ENCODE measurements at regions not wholly inside any gene's neighbourhood (a gene's known extent, or its start where the extent isn't known, plus 50 kb on each side); places are given as distances from the start of the nearest gene placed in this dataset.

- no peak for DNase-seq (ENCODE audit: low read depth)
Measured at GRCh38 chr2:60158262-60158661, 395.2 kb downstream of the BCL11A start.

- no peak for DNase-seq (ENCODE audit: low read depth)
Measured at GRCh38 chr2:60157283-60157682, 396.2 kb downstream of the BCL11A start.

GRCh38 chr2:60154142-60154541 lies 399.3 kb downstream of the BCL11A start:
- no peak for DNase-seq (ENCODE audit: low read depth)

DNA sequence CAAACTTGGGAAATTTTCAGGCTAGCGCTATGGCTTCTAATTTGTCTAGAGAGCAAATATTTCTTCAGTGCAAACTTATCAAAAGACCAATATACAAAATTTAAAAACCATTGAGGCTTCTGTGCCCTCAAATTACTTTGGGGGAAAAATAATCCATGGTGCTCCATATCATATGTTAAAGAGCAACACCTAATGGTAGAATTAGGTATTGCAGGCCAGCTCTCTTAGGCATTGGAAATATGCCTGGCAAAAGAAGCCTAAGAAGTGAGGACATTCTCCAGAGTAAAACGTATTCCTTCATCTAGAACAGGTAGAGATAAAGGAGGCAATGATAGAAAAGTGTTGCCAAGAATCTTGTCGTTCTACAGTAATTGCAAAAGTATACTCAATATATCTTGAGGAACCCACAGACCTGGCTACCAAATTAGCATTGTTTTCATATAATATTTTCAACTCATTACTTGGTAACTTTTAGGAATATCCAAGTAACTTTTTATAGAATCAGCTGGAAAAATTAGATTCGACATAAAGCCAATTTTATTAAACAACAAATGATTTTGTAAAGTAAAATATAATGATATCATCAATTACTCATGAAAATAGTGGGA lies 401.1 kb downstream of the BCL11A start:
- DNase-seq (ENCODE audit: low read depth): peak; percentile 40

DNA sequence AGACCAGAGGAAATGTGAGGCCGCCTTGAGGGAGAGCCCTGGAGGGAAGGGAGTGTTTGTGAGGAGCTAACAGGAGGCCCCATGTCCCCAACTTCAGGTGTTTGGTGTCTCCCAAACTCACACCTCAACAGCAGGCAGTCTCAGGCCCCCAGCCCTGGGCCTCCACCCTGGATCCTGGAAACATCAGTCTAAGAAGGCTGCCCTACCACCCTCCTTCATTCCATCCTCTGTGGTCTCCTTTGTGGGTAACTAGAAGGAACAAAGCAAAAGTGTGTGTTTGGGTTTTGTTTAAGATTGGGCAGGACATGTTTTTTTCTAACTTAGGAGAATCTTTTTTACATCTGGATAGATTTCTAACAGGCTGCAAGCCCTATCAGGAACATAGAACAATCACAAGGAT lies 404.3 kb downstream of the BCL11A start:
- DNase-seq (ENCODE audit: low read depth): no peak

- no peak for DNase-seq (ENCODE audit: low read depth)
Measured at GRCh38 chr2:60148716-60149115, 404.7 kb downstream of the BCL11A start.

GRCh38 chr2:60140185-60140584 lies 413.3 kb downstream of the BCL11A start:
- DNase-seq (ENCODE audit: low read depth): no peak

DNA sequence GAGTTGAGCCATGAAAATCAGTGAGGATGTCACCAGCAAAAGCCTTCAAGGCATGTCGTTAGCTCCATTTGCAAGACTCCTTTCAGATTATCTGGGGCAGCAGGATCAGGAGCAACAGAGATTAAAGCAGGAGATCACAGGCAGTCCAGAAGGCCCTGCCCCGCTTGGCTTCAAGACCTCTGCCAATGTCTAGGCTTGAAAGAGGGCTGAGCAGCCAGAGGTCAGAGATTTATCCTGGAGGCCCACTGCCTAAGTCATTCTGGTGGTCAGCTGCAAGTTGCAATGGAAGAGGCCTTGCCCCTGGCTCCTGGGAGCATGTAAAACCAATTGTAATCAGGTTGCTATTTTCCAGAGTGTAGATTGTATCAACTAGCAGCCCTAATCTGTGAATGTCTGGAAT lies 416.5 kb downstream of the BCL11A start:
- DNase-seq (ENCODE audit: low read depth): no peak

DNA sequence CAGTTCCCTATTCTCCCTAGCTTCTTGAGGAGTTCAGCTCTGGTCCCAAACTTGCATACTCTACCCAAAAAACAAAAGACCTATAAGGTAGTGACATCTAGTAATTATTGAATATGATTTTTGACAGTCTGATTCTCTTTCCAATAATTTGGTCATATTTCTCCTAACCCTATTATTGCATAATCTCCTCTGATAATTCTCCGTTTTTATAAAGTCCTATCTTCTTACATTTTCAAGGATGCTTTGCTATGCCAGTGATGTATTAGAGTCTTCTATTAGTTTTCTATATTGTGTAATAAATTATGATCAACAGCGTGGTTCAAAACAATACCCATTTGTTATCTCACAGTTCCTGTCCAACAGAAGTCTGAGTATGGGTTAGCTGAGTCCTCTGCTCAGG lies 426.3 kb downstream of the BCL11A start:
- DNase-seq (ENCODE audit: low read depth): no peak

DNA sequence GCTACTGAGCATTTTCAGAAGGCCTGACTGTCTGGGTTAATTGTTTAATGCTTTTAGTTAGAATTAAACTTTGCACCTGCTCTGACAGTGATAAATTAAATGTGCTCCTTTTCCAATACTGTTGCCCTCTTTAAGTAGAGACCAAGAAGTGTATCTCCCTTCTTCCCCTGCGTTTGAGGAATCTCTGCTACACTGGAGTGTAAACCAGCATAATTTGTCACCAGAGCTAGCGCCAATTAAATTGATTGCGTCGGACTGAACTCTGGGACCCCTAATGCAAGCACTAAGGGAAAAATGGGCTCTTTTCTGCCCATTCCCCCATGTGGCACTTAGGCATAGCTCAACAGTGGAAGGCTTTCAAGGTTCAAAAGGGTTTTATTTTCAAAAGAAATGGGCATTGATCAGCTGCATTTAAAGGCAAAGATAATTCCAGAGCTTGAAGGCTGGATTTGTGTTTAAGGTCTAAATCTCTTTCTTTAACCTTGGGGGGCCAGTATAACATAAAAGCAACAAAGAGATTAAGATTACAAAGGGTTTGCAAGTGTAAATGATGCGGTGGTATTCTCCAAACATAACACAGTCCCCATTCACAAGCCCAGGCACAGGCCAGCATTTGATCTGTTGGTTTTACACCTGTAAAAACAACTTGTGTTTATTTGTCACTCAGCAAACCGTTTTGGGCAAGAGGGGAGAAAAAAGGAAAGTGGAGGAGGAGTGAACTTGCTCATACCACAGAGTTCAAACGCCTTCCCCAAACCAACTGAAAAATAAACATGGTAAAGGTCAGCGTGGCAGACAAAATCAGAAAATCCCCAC lies 427.6 kb downstream of the BCL11A start:
- DNase-seq (ENCODE audit: low read depth): no peak

- DNase-seq (ENCODE audit: low read depth): no peak
Measured at GRCh38 chr2:60119778-60120177, 433.7 kb downstream of the BCL11A start.

DNA sequence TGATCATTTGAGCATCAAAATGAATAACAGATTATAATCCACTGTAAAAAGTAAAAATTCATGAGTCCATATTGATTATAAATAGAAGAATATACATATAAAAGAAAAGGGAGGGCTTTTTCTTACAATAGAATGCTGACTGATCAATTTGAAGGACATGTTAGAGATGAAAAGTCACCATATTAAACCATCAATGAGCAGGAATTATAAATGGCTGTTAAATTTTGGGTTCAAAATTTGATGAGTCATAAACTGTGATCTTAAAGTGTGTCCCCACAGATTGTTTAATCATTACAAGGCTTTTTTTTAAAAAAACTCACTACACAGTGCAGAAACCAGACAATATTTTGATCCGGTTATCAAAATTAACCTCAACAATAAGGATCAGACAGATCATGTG lies 434.5 kb downstream of the BCL11A start:
- no peak for DNase-seq (ENCODE audit: low read depth)

DNA sequence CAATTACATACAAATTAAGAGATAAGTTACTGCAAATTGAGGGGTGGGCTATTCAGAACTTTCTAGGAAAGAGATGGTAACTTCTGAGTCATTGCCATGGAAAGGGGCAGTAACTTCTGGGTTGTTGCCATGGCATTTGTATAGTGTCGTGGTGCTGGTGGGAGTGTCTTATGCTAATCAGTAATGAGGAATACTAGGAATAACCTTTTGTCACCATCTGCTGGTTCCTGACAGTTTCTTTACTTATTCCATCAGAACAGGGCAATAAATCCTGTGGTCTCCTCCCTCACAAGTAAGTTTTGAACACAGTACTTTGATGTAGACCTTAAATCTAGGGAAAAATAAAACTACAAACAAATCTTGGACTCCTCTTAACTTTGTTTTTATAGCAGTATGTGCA lies 435.4 kb downstream of the BCL11A start:
- no peak for DNase-seq (ENCODE audit: low read depth)

- peak; percentile 68 for DNase-seq (ENCODE audit: low read depth)
Measured at GRCh38 chr2:60116161-60116875, 437.1 kb downstream of the BCL11A start.

- DNase-seq (ENCODE audit: low read depth): no peak
Measured at GRCh38 chr2:60109744-60110143, 443.7 kb downstream of the BCL11A start.

GRCh38 chr2:60106836-60107529 lies 446.5 kb downstream of the BCL11A start:
- no peak for DNase-seq (ENCODE audit: low read depth)

DNA sequence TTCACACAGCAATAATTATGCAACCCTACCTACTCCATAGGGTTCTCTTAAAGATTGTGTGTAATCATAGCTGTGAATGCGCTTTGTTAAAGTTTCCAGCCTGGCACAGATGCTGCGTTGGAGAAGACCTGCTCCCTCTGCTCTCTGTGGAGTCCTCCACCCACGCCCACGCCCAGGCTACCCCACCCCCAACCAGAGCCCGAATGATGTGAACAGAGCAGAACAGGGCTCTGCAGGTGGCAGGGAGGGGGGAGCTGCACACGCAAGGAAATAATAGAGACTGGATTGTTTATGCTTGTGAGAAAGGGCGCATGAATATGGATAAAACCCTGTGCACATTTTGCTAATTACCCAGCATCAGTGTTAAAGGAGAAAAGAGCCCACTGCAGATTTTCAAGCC lies 447.5 kb downstream of the BCL11A start:
- no peak for DNase-seq (ENCODE audit: low read depth)

- no peak for DNase-seq (ENCODE audit: low read depth)
Measured at GRCh38 chr2:60104514-60105505, 448.6 kb downstream of the BCL11A start.

GRCh38 chr2:60100034-60100433 lies 453.4 kb downstream of the BCL11A start:
- DNase-seq (ENCODE audit: low read depth): no peak

DNA sequence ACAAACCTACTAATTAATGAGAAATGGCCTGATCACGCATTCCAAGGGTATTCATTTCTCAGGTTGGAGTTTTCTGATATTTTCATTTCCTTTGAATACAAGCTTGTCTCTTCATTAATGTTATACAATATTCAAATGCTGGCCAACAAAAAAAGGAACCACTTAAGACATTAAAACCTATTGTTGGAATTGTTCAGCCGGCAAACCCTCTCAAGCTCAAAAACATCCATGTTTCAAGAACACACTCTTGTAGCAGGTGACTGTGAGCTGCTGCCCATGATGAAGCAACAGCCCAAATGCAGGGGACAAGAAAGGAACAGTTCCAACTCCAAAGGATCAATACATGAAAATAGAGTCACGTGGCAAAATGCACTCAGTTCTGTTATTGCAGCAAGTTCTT lies 454.5 kb downstream of the BCL11A start:
- DNase-seq (ENCODE audit: low read depth): no peak

DNA sequence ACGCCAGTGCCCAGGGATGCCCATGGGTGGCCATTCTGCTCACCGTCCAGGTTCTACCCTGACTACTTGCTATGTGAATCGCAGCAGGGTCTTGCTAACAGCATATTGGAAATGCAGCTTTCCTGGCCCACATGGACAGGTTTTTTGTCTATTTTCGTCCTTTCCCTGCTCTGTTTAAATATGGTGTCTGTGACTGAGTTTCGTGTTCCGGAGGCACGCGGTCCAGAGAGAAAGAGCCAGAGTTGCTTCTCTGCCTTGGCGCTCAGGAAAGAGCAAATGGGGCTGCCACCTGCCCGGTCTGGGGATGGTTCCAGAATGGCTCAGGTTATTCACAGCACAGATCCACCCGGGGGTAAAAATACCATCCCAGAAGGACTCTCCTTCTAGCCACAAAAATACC lies 456.2 kb downstream of the BCL11A start:
- no peak for DNase-seq (ENCODE audit: low read depth)

All from CMK (cell line).